Activated T-cell treated with anti-CD3 and anti-CD28 coated beads, Interleukin-2, amount 50 U/mL, for 24 hours (primary cell): ENCODE measurements at regions not wholly inside any gene's neighbourhood (a gene's known extent, or its start where the extent isn't known, plus 50 kb on each side); places are given as distances from the start of the nearest gene placed in this dataset.

Source experiments
- DNase-seq: peaks from one replicate; pipeline ENCODE4 v3.0.0-alpha.2; 2020
- H3K27ac Mint-ChIP-seq: 2 replicates; pipeline ENCODE4 v1.8.0; 2020; ENCODE audit warnings: mild to moderate bottlenecking, mixed read lengths
- H3K27me3 Mint-ChIP-seq: 2 replicates; pipeline ENCODE4 v1.8.0; 2020; ENCODE audit warnings: mixed read lengths
- H3K36me3 Mint-ChIP-seq: 2 replicates; pipeline ENCODE4 v1.8.0; 2020; ENCODE audit warnings: low read depth, mixed read lengths
- H3K4me1 Mint-ChIP-seq: 2 replicates; pipeline ENCODE4 v1.8.0; 2020; ENCODE audit warnings: low read depth, mixed read lengths
- H3K4me3 Mint-ChIP-seq: 2 replicates; pipeline ENCODE4 v1.8.0; 2020; ENCODE audit warnings: mild to moderate bottlenecking, moderate library complexity, mixed read lengths
- H3K9me3 Mint-ChIP-seq: 2 replicates; pipeline ENCODE4 v1.8.0; 2020; ENCODE audit warnings: mixed read lengths

GRCh38 chr16:48999044-48999443, 282.6 kb downstream of the CBLN1 start:
- H3K4me3 Mint-ChIP-seq = no peak overlapping the region
- H3K27ac Mint-ChIP-seq = no peak overlapping the region
- H3K36me3 Mint-ChIP-seq = no peaks in the 10 kb centered on the region
- H3K9me3 Mint-ChIP-seq = peaks cover 3% of the 10 kb centered on the region
- H3K4me1 Mint-ChIP-seq = no peaks in the 10 kb centered on the region
- no peaks in the 10 kb centered on the region for H3K27me3 Mint-ChIP-seq
- DNase-seq = no peak

- Mint-ChIP-seq H3K4me1 (no peaks in the 10 kb centered on the region), H3K4me3 (no peak overlapping the region), H3K27ac (no peak overlapping the region), H3K9me3 (peaks cover 3% of the 10 kb centered on the region), H3K36me3 (no peaks in the 10 kb centered on the region), H3K27me3 (no peaks in the 10 kb centered on the region)
- no peak for DNase-seq
Measured at GRCh38 chr16:48997946-48998345, 283.7 kb downstream of the CBLN1 start.

- Mint-ChIP-seq H3K4me3 (no peak overlapping the region), H3K36me3 (no peaks in the 10 kb centered on the region), H3K4me1 (no peaks in the 10 kb centered on the region)
Measured at GRCh38 chr16:48997081-48997615, 284.5 kb downstream of the CBLN1 start.

GRCh38 chr16:48978501-48978900, 303.1 kb downstream of the CBLN1 start:
- Mint-ChIP-seq H3K9me3 (peaks cover 4% of the 10 kb centered on the region), H3K27me3 (no peaks in the 10 kb centered on the region), H3K4me3 (no peak overlapping the region), H3K4me1 (no peaks in the 10 kb centered on the region), H3K27ac (no peak overlapping the region), H3K36me3 (no peaks in the 10 kb centered on the region)
- no peak for DNase-seq

More at GRCh38 chr16:48997081-48997615, 284.5 kb downstream of the CBLN1 start:
- H3K27ac Mint-ChIP-seq = no peak overlapping the region
- peaks cover 3% of the 10 kb centered on the region for H3K9me3 Mint-ChIP-seq
- no peak for DNase-seq
- H3K27me3 Mint-ChIP-seq = no peaks in the 10 kb centered on the region

GRCh38 chr16:48972236-48972635, 309.4 kb downstream of the CBLN1 start:
- no peaks in the 10 kb centered on the region for H3K4me1 Mint-ChIP-seq
- H3K9me3 Mint-ChIP-seq = no peaks in the 10 kb centered on the region
- H3K27ac Mint-ChIP-seq = no peak overlapping the region
- no peak for DNase-seq
- no peak overlapping the region for H3K4me3 Mint-ChIP-seq
- no peaks in the 10 kb centered on the region for H3K36me3 Mint-ChIP-seq
- no peaks in the 10 kb centered on the region for H3K27me3 Mint-ChIP-seq

GRCh38 chr16:48971571-48972077, 310.0 kb downstream of the CBLN1 start:
- no peak overlapping the region for H3K4me3 Mint-ChIP-seq
- H3K9me3 Mint-ChIP-seq = no peaks in the 10 kb centered on the region
- no peak overlapping the region for H3K27ac Mint-ChIP-seq
- no peak for DNase-seq
- no peaks in the 10 kb centered on the region for H3K36me3 Mint-ChIP-seq
- no peaks in the 10 kb centered on the region for H3K4me1 Mint-ChIP-seq
- no peaks in the 10 kb centered on the region for H3K27me3 Mint-ChIP-seq

GRCh38 chr16:48970216-48970615, 311.4 kb downstream of the CBLN1 start:
- Mint-ChIP-seq H3K27ac (no peak overlapping the region), H3K4me3 (no peak overlapping the region), H3K9me3 (no peaks in the 10 kb centered on the region), H3K36me3 (no peaks in the 10 kb centered on the region), H3K4me1 (no peaks in the 10 kb centered on the region), H3K27me3 (no peaks in the 10 kb centered on the region)
- no peak for DNase-seq

GRCh38 chr16:48969611-48970010, 312.0 kb downstream of the CBLN1 start:
- H3K4me1 Mint-ChIP-seq = no peaks in the 10 kb centered on the region
- no peak for DNase-seq
- H3K4me3 Mint-ChIP-seq = no peak overlapping the region
- H3K36me3 Mint-ChIP-seq = no peaks in the 10 kb centered on the region
- peaks cover 1% of the 10 kb centered on the region for H3K9me3 Mint-ChIP-seq
- no peak overlapping the region for H3K27ac Mint-ChIP-seq
- H3K27me3 Mint-ChIP-seq = no peaks in the 10 kb centered on the region

- Mint-ChIP-seq H3K27me3 (no peaks in the 10 kb centered on the region), H3K4me3 (no peak overlapping the region)
Measured at GRCh38 chr16:48965386-48965785, 316.3 kb downstream of the CBLN1 start.

GRCh38 chr16:48963901-48964615, 317.6 kb downstream of the CBLN1 start:
- Mint-ChIP-seq H3K27me3 (no peaks in the 10 kb centered on the region), H3K36me3 (no peaks in the 10 kb centered on the region), H3K4me3 (no peak overlapping the region), H3K4me1 (no peaks in the 10 kb centered on the region), H3K9me3 (peaks cover 1% of the 10 kb centered on the region), H3K27ac (no peak overlapping the region)
- no peak for DNase-seq

More at GRCh38 chr16:48965386-48965785, 316.3 kb downstream of the CBLN1 start:
- Mint-ChIP-seq H3K4me1 (no peaks in the 10 kb centered on the region), H3K9me3 (peaks cover 1% of the 10 kb centered on the region), H3K36me3 (no peaks in the 10 kb centered on the region), H3K27ac (no peak overlapping the region)
- DNase-seq = no peak

- H3K4me3 Mint-ChIP-seq = no peak overlapping the region
- H3K4me1 Mint-ChIP-seq = no peaks in the 10 kb centered on the region
- H3K9me3 Mint-ChIP-seq = peaks cover 1% of the 10 kb centered on the region
- no peak overlapping the region for H3K27ac Mint-ChIP-seq
- no peak for DNase-seq
- no peaks in the 10 kb centered on the region for H3K36me3 Mint-ChIP-seq
- no peaks in the 10 kb centered on the region for H3K27me3 Mint-ChIP-seq
Measured at GRCh38 chr16:48963306-48963705, 318.3 kb downstream of the CBLN1 start.

GRCh38 chr16:48961546-48961945, 320.1 kb downstream of the CBLN1 start:
- peaks cover 1% of the 10 kb centered on the region for H3K9me3 Mint-ChIP-seq

GRCh38 chr16:48960830-48961229, 320.8 kb downstream of the CBLN1 start:
- H3K4me3 Mint-ChIP-seq = no peak overlapping the region

More at GRCh38 chr16:48961546-48961945, 320.1 kb downstream of the CBLN1 start:
- H3K4me3 Mint-ChIP-seq = no peak overlapping the region
- H3K27me3 Mint-ChIP-seq = no peaks in the 10 kb centered on the region
- H3K36me3 Mint-ChIP-seq = no peaks in the 10 kb centered on the region
- DNase-seq = no peak
- no peaks in the 10 kb centered on the region for H3K4me1 Mint-ChIP-seq
- no peak overlapping the region for H3K27ac Mint-ChIP-seq

GRCh38 chr16:48959747-48960146, 321.9 kb downstream of the CBLN1 start:
- H3K4me3 Mint-ChIP-seq = no peak overlapping the region
- H3K36me3 Mint-ChIP-seq = no peaks in the 10 kb centered on the region
- peaks cover 3% of the 10 kb centered on the region for H3K9me3 Mint-ChIP-seq
- no peaks in the 10 kb centered on the region for H3K4me1 Mint-ChIP-seq
- no peak overlapping the region for H3K27ac Mint-ChIP-seq
- no peak for DNase-seq
- no peaks in the 10 kb centered on the region for H3K27me3 Mint-ChIP-seq

More at GRCh38 chr16:48960830-48961229, 320.8 kb downstream of the CBLN1 start:
- Mint-ChIP-seq H3K9me3 (peaks cover 1% of the 10 kb centered on the region), H3K27me3 (no peaks in the 10 kb centered on the region), H3K27ac (no peak overlapping the region), H3K4me1 (no peaks in the 10 kb centered on the region), H3K36me3 (no peaks in the 10 kb centered on the region)
- DNase-seq = no peak

- DNase-seq = no peak
- no peaks in the 10 kb centered on the region for H3K4me1 Mint-ChIP-seq
- H3K4me3 Mint-ChIP-seq = no peak overlapping the region
- peaks cover 2% of the 10 kb centered on the region for H3K9me3 Mint-ChIP-seq
- no peaks in the 10 kb centered on the region for H3K36me3 Mint-ChIP-seq
- no peaks in the 10 kb centered on the region for H3K27me3 Mint-ChIP-seq
- H3K27ac Mint-ChIP-seq = no peak overlapping the region
Measured at GRCh38 chr16:48959204-48959603, 322.4 kb downstream of the CBLN1 start.
